ENCODE measurements at regions not wholly inside any gene's neighbourhood (a gene's known extent, or its start where the extent isn't known, plus 50 kb on each side); places are given as distances from the start of the nearest gene placed in this dataset.

DNA sequence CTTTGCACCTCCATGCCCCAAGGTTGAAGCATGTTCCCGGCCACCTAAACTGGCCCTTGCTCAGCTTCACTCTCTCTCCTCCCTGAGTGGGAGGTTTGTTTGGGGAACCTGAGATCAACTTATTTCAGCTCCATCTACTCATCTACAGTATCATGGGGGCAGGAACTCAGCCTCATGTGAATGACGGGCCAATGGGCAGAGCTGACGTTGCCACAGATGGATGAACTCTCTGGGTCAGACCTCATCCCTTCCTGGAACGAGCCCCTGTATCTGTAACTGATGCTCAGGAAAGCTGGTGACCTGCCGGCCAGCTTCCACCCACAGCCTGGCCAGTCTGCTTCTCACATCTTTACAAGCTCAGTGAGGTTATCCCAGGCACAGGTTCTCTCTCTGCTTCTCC is 369.6 kb downstream of the IRX2 start:
- DNase-seq (ENCODE audit: low spot score in 2 of 2, unreplicated experiment in 2 of 2), result no peak
- peaks cover 5% of the 10 kb centered on the region for H3K9me3 Mint-ChIP-seq

DNA sequence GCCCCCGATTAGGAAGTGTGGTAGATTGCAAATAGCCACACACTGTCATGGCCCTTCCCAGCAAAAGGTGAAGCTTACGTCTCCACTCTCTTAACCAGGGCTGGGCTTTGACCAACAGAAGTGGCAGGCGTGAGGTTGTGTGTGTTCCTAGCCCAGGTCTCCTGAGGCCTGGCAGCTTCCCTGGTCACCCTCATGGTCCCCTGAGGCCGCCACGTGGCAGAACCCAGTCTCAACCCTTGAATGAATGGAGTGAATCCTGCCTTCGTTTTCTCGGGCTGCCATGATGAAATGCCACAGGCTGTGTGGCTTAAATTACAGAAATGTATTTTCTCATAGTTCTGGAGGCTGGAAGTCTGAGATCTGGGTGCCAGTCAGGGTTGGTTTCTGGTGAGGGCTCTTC is 370.4 kb downstream of the IRX2 start:
- Mint-ChIP-seq H3K27me3 (ENCODE audit: low read depth) (peaks cover 40% of the 10 kb centered on the region), H3K27ac (no peak overlapping the region), H3K9me3 (peaks cover 5% of the 10 kb centered on the region), H3K4me3 (no peak overlapping the region), H3K36me3 (no peaks in the 10 kb centered on the region), H3K4me1 (peaks cover 8% of the 10 kb centered on the region)
- TF ChIP-seq, protein P1, sequence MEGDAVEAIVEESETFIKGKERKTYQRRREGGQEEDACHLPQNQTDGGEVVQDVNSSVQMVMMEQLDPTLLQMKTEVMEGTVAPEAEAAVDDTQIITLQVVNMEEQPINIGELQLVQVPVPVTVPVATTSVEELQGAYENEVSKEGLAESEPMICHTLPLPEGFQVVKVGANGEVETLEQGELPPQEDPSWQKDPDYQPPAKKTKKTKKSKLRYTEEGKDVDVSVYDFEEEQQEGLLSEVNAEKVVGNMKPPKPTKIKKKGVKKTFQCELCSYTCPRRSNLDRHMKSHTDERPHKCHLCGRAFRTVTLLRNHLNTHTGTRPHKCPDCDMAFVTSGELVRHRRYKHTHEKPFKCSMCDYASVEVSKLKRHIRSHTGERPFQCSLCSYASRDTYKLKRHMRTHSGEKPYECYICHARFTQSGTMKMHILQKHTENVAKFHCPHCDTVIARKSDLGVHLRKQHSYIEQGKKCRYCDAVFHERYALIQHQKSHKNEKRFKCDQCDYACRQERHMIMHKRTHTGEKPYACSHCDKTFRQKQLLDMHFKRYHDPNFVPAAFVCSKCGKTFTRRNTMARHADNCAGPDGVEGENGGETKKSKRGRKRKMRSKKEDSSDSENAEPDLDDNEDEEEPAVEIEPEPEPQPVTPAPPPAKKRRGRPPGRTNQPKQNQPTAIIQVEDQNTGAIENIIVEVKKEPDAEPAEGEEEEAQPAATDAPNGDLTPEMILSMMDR (IDR thresholded peaks at IDR 0.05; ENCODE audit: unreplicated experiment), result no peak
- DNase-seq (ENCODE audit: low spot score in 2 of 2, unreplicated experiment in 2 of 2), result no peak

More for the DNA sequence above, 369.6 kb downstream of the IRX2 start:
- Mint-ChIP-seq H3K4me3 (no peak overlapping the region), H3K27ac (no peak overlapping the region), H3K36me3 (no peaks in the 10 kb centered on the region), H3K27me3 (ENCODE audit: low read depth) (peaks cover 41% of the 10 kb centered on the region), H3K4me1 (peaks cover 8% of the 10 kb centered on the region)
- TF ChIP-seq, protein P1 (IDR thresholded peaks at IDR 0.05; ENCODE audit: unreplicated experiment), result no peak

DNA sequence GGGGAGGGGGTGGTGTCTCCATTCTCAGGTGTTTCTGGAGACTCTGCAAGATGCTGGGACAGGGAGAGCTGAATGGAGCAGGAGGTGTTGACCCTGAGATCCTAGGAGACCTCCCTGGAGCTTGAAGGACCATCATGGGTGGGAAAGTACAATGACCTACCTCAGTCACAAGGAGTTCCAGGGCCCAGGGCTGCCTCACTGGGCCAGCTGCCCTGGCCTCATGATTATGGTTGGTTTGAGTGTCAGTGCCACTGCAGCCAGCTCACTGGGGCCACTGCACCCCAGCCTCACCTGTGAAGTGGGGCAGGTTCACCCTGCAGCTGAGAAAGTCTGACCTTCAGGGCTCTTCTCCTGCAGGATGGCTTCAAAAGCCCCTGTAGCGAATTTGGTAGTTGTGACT is 372.5 kb downstream of the IRX2 start:
- Mint-ChIP-seq H3K4me3 (no peak overlapping the region), H3K4me1 (no peaks in the 10 kb centered on the region), H3K9me3 (peaks cover 5% of the 10 kb centered on the region), H3K36me3 (no peaks in the 10 kb centered on the region), H3K27ac (no peak overlapping the region), H3K27me3 (ENCODE audit: low read depth) (peaks cover 29% of the 10 kb centered on the region)
- TF ChIP-seq, protein P1 (IDR thresholded peaks at IDR 0.05; ENCODE audit: unreplicated experiment), result no peak
- no peak for DNase-seq (ENCODE audit: low spot score in 2 of 2, unreplicated experiment in 2 of 2)

GRCh38 chr5:2378108-2378507 is 373.4 kb downstream of the IRX2 start:
- TF ChIP-seq, protein P1 (IDR thresholded peaks at IDR 0.05; ENCODE audit: unreplicated experiment), result no peak
- Mint-ChIP-seq H3K27ac (no peak overlapping the region), H3K36me3 (no peaks in the 10 kb centered on the region), H3K4me3 (no peak overlapping the region), H3K9me3 (peaks cover 5% of the 10 kb centered on the region), H3K27me3 (ENCODE audit: low read depth) (peaks cover 26% of the 10 kb centered on the region), H3K4me1 (no peaks in the 10 kb centered on the region)
- no peak for DNase-seq (ENCODE audit: low spot score in 2 of 2, unreplicated experiment in 2 of 2)

- no peak for DNase-seq (ENCODE audit: low spot score in 2 of 2, unreplicated experiment in 2 of 2)
- H3K27ac Mint-ChIP-seq, result no peak overlapping the region
- no peak overlapping the region for H3K4me3 Mint-ChIP-seq
- H3K4me1 Mint-ChIP-seq, result no peaks in the 10 kb centered on the region
- H3K9me3 Mint-ChIP-seq, result peaks cover 5% of the 10 kb centered on the region
- peaks cover 21% of the 10 kb centered on the region for H3K27me3 Mint-ChIP-seq (ENCODE audit: low read depth)
- no peaks in the 10 kb centered on the region for H3K36me3 Mint-ChIP-seq
- TF ChIP-seq, protein P1 (IDR thresholded peaks at IDR 0.05; ENCODE audit: unreplicated experiment), result no peak
These were observed 375.0 kb downstream of the IRX2 start for GRCh38 chr5:2376486-2376885.

DNA sequence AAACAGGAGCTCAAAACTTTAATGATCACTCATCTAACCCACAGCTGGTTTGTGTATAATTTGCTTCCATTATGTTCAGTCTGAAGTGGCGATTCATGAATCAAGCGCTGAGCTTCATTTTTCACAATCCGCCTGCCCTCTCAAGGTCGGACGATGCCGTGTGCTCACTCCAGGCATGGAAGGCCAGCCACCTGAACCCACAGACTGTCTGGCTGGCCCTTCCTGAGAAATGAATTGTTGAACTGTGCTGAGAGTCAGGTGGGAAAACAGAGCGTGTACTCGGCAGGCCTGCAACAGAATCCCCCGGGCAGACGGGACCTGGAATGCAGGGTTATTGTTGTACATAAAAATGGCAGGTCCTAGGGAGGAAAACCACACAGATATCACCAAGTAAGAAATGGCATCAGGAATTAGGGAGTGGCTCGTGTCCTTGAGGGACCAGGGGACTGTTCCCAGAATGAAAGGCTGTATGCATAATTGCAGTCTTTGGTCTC is 375.7 kb downstream of the IRX2 start:
- H3K9me3 Mint-ChIP-seq, result peaks cover 5% of the 10 kb centered on the region
- no peak overlapping the region for H3K4me3 Mint-ChIP-seq
- DNase-seq (ENCODE audit: low spot score in 2 of 2, unreplicated experiment in 2 of 2), result no peak
- TF ChIP-seq, protein P1 (IDR thresholded peaks at IDR 0.05; ENCODE audit: unreplicated experiment), result no peak
- H3K4me1 Mint-ChIP-seq, result no peaks in the 10 kb centered on the region
- H3K27ac Mint-ChIP-seq, result no peak overlapping the region
- no peaks in the 10 kb centered on the region for H3K36me3 Mint-ChIP-seq
- H3K27me3 Mint-ChIP-seq (ENCODE audit: low read depth), result peaks cover 20% of the 10 kb centered on the region
